ENCODE measurements at regions not wholly inside any gene's neighbourhood (a gene's known extent, or its start where the extent isn't known, plus 50 kb on each side); places are given as distances from the start of the nearest gene placed in this dataset.

GRCh38 chr5:60365001-60365400 is 335.0 kb downstream of the DEPDC1B start:
- no peak for TF ChIP-seq CTCF (IDR thresholded peaks at IDR 0.05)
- TF ChIP-seq POLR2A (IDR thresholded peaks at IDR 0.05) = no peak
